HepG2 (cell line): ENCODE measurements at regions not wholly inside any gene's neighbourhood (a gene's known extent, or its start where the extent isn't known, plus 50 kb on each side); places are given as distances from the start of the nearest gene placed in this dataset.

ENCODE experiments used
- ATAC-seq: fragments of 200-7000 bp; cut with Tn5 transposase; 3 replicates; pipeline ENCODE4 v1.9.1; 2020; ENCODE audit warnings: mild to moderate bottlenecking, moderate library complexity
- BruUV-seq: library from RNA; stranded (reverse); fragments of 400-500 nt; replicated peaks from 2 replicates; lab custom pipeline; 2021; lab: Mats Ljungman, UMichigan
- CTCF ChIA-PET: fragments of 300-600 bp; formaldehyde crosslinking; extraction: SDS; loops from one replicate; lab custom pipeline; 2021; ENCODE audit warnings: low total read pairs, inconsistent platforms, low intra/inter-chr PET ratio; lab: Yijun Ruan, JAX
- POLR2A ChIA-PET: fragments of 350-600 bp; sonication (Branson Sonifier 250); formaldehyde crosslinking; loops from one replicate; lab custom pipeline; 2020; ENCODE audit warnings: antibody characterized with exemption, inconsistent platforms; lab: Yijun Ruan, JAX
- DNase-seq: peaks from one replicate; pipeline ENCODE4 v3.0.0-alpha.2; 2015; ENCODE audit warnings: low spot score
- FAIRE-seq: peaks from 3 replicates; lab custom pipeline; 2011; peaks lifted over from hg19 to GRCh38; lab: Jason Lieb, UNC
- H2AFZ ChIP-seq: one replicate; pipeline ENCODE4 v1.6.1; 2011; ENCODE audit warnings: low read length, inconsistent platforms
- H3K27ac ChIP-seq: fragments of 300-600 bp; 3 replicates; pipeline ENCODE4 v1.8.0; 2011; ENCODE audit warnings: mixed run types, mild to moderate bottlenecking, mixed read lengths, low read length, inconsistent platforms; ENCODE audit not compliant: insufficient read depth; ENCODE audit errors: extremely low read length
- H3K27me3 ChIP-seq, 2 experiments: fragments of 200-600 bp in 1 of 2; 2 replicates in 1 of 2; 3 replicates in 1 of 2; pipeline versions ENCODE4 v1.6.0 to v1.8.0; 2011; ENCODE audit warnings: low read length in 2 of 2, mild to moderate bottlenecking in 2 of 2, moderate library complexity in 2 of 2, inconsistent platforms in 1 of 2; ENCODE audit not compliant: insufficient read depth in 2 of 2, control insufficient read depth in 1 of 2
- H3K36me3 ChIP-seq, 2 experiments: fragments of 200-600 bp in 1 of 2; replicated peaks in 1 of 2; 2 replicates in 1 of 2; 3 replicates in 1 of 2; pipeline versions ENCODE4 v1.5.1 to v1.8.0; 2011; ENCODE audit warnings: low read length in 2 of 2, inconsistent platforms in 1 of 2; ENCODE audit not compliant: insufficient read depth in 2 of 2, control insufficient read depth in 1 of 2
- H3K4me1 ChIP-seq: 2 replicates; pipeline ENCODE4 v1.5.1; 2012; ENCODE audit warnings: low read length, inconsistent platforms; ENCODE audit not compliant: insufficient read depth
- H3K4me2 ChIP-seq: 2 replicates; pipeline ENCODE4 v1.6.0; 2011; ENCODE audit warnings: low read depth, low read length, inconsistent platforms
- H3K4me3 ChIP-seq, 3 experiments: fragments of 200-600 bp in 1 of 3; sonication (generic), shearing (Covaris generic) in 1 of 3; replicated peaks in 1 of 3; 2 replicates each; pipeline ENCODE4 v1.5.1; 2011 to 2016; ENCODE audit warnings: low read length in 3 of 3, inconsistent platforms in 2 of 3, low read depth in 2 of 3, mild to moderate bottlenecking in 2 of 3, control low read depth in 1 of 3, mixed read lengths in 1 of 3; ENCODE audit not compliant: insufficient read depth in 1 of 3
- H3K79me2 ChIP-seq: one replicate; pipeline ENCODE4 v1.6.1; 2011; ENCODE audit warnings: low read length, inconsistent platforms; ENCODE audit not compliant: insufficient read depth
- H3K9ac ChIP-seq: 2 replicates; pipeline ENCODE4 v1.6.0; 2011; ENCODE audit warnings: mild to moderate bottlenecking, low read depth, low read length, inconsistent platforms; ENCODE audit not compliant: insufficient read depth
- H3K9me3 ChIP-seq: 2 replicates; pipeline ENCODE4 v1.5.1; 2012; ENCODE audit warnings: mild to moderate bottlenecking, low read length
- H4K20me1 ChIP-seq: 2 replicates; pipeline ENCODE4 v1.6.0; 2011; ENCODE audit warnings: inconsistent platforms, mild to moderate bottlenecking, low read length, moderate library complexity; ENCODE audit not compliant: insufficient read depth
- CBX1 ChIP-seq: IDR thresholded peaks from one replicate; pipeline ENCODE4 v1.6.1; 2016; ENCODE audit warnings: antibody characterized with exemption, low read depth
- NR2F2 ChIP-seq: IDR thresholded peaks from 2 replicates; pipeline ENCODE4 v1.6.1; 2012; ENCODE audit warnings: low read depth, inconsistent platforms, borderline replicate concordance
- ZNF101 ChIP-seq: sonication (generic); formaldehyde crosslinking; IDR thresholded peaks from 2 replicates; pipeline ENCODE4 v1.4.0; 2020; ENCODE audit warnings: mild to moderate bottlenecking, low read depth, missing genetic modification reagents, borderline replicate concordance
- ZNF460 ChIP-seq: sonication (generic); formaldehyde crosslinking; IDR thresholded peaks from 2 replicates; pipeline ENCODE4 v1.5.1; 2020; ENCODE audit warnings: missing genetic modification reagents, mild to moderate bottlenecking, borderline replicate concordance
- ZNF556 ChIP-seq: sonication (generic); formaldehyde crosslinking; IDR thresholded peaks from 2 replicates; pipeline ENCODE4 v1.4.0; 2020; ENCODE audit warnings: mild to moderate bottlenecking, missing genetic modification reagents, borderline replicate concordance
- ZNF567 ChIP-seq: sonication (generic); formaldehyde crosslinking; IDR thresholded peaks from 2 replicates; pipeline ENCODE4 v1.8.1; 2023; ENCODE audit warnings: mild to moderate bottlenecking, missing genetic modification reagents, borderline replicate concordance
- ZNF883 ChIP-seq: sonication (generic); formaldehyde crosslinking; IDR thresholded peaks from 2 replicates; pipeline ENCODE4 v1.5.1; 2020; ENCODE audit warnings: mild to moderate bottlenecking, missing genetic modification reagents; ENCODE audit errors: not compliant biosample characterization
- WGBS: methylation state at CpG from one replicate; pipeline ENCODE4 v1.1.6; 2017; ENCODE audit warnings: low lambda C conversion rate; 5-methylcytosine and 5-hydroxymethylcytosine counted together
- in situ Hi-C: cut with HindIII; loops from 2 replicates; pipeline ENCODE4 v1.10.0; 2017; ENCODE audit warnings: low pct_unique_long_range_greater_than_20kb; ENCODE audit not compliant: extremely low pct_ligation_motif_present
- intact Hi-C: fragments of 100-400 bp; cut with micrococcal nuclease; formaldehyde crosslinking; loops from one replicate; pipeline ENCODE4 v1.10.0; 2022; ENCODE audit not compliant: unreplicated experiment
- TF ChIP-seq, protein P1 (sequence below): sonication (generic); formaldehyde crosslinking; IDR thresholded peaks from 2 replicates; pipeline ENCODE4 v1.4.0; 2020; ENCODE audit warnings: missing genetic modification reagents
- TF ChIP-seq, protein P2 (sequence below): sonication (generic); formaldehyde crosslinking; IDR thresholded peaks from 2 replicates; pipeline ENCODE4 v1.5.0; 2020; ENCODE audit warnings: missing genetic modification reagents, mild to moderate bottlenecking, borderline replicate concordance

DNA sequence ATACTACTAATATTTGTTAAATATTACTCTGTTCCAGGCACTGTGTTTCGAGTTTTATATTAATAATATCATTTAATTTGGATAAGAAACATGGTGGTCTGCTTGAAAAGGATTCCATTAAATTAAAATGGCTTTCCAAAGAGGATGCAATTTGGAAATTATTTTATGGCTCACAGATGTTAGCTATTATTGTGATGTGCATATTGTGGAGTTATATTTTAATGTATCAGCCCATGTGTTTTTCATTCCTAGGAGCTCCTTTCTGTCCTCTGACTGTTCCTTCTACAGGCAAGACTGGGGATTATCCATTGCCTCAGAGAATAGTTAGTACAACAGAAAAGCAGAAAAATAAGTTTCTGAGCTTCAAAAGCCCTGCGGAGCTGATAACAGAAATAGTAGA, 376.7 kb upstream of the PDZRN3 start:
- H3K27ac ChIP-seq = no peak overlapping the region
- H3K36me3 ChIP-seq = no peaks in the 10 kb centered on the region
- BruUV-seq = no TSS peak
- TF ChIP-seq, protein P1, sequence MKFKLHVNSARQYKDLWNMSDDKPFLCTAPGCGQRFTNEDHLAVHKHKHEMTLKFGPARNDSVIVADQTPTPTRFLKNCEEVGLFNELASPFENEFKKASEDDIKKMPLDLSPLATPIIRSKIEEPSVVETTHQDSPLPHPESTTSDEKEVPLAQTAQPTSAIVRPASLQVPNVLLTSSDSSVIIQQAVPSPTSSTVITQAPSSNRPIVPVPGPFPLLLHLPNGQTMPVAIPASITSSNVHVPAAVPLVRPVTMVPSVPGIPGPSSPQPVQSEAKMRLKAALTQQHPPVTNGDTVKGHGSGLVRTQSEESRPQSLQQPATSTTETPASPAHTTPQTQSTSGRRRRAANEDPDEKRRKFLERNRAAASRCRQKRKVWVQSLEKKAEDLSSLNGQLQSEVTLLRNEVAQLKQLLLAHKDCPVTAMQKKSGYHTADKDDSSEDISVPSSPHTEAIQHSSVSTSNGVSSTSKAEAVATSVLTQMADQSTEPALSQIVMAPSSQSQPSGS = no peak
- TF ChIP-seq, protein P2, sequence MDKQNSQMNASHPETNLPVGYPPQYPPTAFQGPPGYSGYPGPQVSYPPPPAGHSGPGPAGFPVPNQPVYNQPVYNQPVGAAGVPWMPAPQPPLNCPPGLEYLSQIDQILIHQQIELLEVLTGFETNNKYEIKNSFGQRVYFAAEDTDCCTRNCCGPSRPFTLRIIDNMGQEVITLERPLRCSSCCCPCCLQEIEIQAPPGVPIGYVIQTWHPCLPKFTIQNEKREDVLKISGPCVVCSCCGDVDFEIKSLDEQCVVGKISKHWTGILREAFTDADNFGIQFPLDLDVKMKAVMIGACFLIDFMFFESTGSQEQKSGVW = no peak
- TF ChIP-seq ZNF101 (CRISPR knock-in tag) (no peak), NR2F2 (no peak), ZNF556 (CRISPR knock-in tag) (no peak), ZNF883 (CRISPR knock-in tag) (no peak), CBX1 (no peak), ZNF460 (CRISPR knock-in tag) (no peak), ZNF567 (CRISPR knock-in tag) (no peak)
- FAIRE-seq = no peak
- ChIA-PET POLR2A (no interaction called here), CTCF (no interaction called here)
- no peaks in the 10 kb centered on the region for H3K27me3 ChIP-seq
- H2AFZ ChIP-seq = no peak overlapping the region
- 46% methylated on average over 2 of the region's 2 CpGs for WGBS
- H3K4me1 ChIP-seq = no peaks in the 10 kb centered on the region
- ATAC-seq = no peak
- DNase-seq = no peak
- H3K9me3 ChIP-seq = no peaks in the 10 kb centered on the region
- H3K9ac ChIP-seq = no peak overlapping the region
- H3K4me2 ChIP-seq = no peak overlapping the region
- H3K79me2 ChIP-seq = no peaks in the 10 kb centered on the region
- intact Hi-C loops = no loop called here
- in situ Hi-C loops = no loop called here
- no peaks in the 10 kb centered on the region for H4K20me1 ChIP-seq
- no peak overlapping the region for H3K4me3 ChIP-seq
